ENCODE measurements at regions not wholly inside any gene's neighbourhood (a gene's known extent, or its start where the extent isn't known, plus 50 kb on each side); places are given as distances from the start of the nearest gene placed in this dataset.
"Not testable (repeated sequence)": the region's sequence is repeated elsewhere in the genome, so short reads cannot be mapped to it uniquely, and the experiment has no call there.

GRCh38 chr2:183665425-183665824 is 541.2 kb downstream of the NUP35 start:
- DNase-seq: no peak

DNA sequence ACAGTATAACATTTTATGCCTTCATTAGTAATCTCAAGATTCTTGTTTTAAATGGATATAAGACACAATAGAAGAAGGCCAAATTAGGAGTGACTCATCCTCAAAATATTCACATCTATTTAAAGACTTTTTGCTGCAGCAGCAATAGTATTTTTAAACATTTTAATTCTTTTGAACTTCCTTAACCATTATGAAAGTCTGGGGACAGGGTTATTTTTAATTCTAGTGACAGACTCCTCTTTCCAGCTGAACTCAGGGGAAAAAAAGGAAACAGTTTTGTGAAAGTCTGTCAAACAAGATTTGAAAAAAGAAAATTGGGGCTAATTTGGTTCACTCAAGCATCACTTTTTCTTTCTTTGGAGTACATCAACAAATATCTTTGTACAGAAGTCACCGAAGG is 541.8 kb downstream of the NUP35 start:
- no peak for DNase-seq

- DNase-seq: no peak
These were observed 547.0 kb downstream of the NUP35 start for GRCh38 chr2:183671233-183671632.

GRCh38 chr2:183678908-183679307 is 554.7 kb downstream of the NUP35 start:
- no peak for DNase-seq

DNA sequence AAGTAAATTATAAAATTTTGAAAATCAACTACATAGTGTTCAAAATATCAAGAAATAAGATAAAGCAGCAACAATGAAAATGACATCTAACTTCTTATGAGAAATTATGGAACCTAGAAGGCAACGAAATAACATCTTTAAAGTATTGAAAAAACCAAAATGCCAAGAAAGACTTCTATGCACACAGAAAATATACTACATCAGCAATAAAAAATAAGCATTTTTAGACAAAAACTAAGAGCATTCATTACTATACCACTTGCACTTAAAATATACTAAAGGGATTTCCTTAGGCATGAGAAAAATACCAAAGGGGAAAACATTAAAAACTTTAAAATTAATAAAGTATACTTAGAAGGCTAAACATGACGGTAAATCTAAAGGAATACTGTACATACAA is 556.3 kb downstream of the NUP35 start:
- DNase-seq: no peak

DNA sequence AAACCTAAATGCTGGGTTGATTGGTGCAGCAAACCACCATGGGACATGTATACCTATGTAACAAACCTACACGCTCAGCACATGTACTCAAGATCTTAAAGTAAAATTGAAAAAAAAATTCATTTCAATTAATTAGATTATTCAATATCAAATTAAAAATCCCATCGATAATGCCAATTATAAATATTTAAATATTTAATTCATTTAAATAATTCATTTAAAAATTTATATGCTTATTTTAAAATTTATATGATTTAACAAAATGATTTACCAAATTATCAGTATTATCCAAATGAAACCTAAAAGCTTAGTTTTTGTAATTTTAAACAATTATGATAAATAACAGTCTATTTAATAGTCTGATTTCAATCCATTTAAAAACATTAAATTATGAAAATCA is 560.4 kb downstream of the NUP35 start:
- no peak for DNase-seq

GRCh38 chr2:183696028-183696427 is 571.8 kb downstream of the NUP35 start:
- no peak for DNase-seq

GRCh38 chr2:183709829-183710228 is 585.6 kb downstream of the NUP35 start:
- DNase-seq: no peak

DNA sequence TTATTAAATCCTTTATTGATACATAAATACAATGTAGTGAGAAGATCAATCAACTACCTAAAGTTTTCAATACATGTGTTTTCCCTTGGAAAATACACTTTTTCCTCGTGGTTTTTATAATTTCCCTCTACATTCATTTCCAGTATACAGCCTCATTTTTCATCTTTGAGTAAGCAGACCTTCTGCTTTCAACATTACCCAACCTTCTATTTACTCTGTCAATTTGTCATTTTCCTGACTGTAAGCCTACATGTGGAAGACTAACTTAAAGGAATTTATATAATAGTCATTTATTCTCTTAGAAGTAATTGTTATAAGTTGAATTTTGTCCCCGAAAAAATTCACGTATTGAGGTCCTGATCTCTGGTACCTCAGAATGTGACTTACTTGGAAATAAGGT is 594.0 kb downstream of the NUP35 start:
- no peak for DNase-seq

DNA sequence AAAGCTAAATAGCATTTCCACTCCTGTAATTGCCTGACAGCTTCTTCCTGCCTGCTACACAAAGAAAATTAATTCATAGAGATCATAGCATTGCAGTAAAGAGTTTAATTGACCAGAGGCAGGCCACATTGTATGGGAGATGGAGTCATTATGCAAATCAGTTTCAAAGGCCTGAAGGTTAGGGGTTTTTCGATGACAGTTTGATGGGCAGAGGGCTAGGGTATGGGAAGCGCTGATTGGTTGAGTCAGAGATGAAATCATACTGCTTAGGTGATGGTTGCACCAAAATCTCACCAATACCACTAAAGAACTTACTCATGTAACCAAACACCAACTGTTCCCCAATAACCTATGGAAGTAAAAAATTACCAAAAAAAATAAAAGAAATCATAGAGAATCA is 599.0 kb downstream of the NUP35 start:
- no peak for DNase-seq

- DNase-seq: no peak
These were observed 605.1 kb downstream of the NUP35 start for GRCh38 chr2:183729380-183729779.

GRCh38 chr2:183740241-183740640 is 616.0 kb downstream of the NUP35 start:
- DNase-seq: no peak

- no peak for DNase-seq
These were observed 628.3 kb downstream of the NUP35 start for GRCh38 chr2:183752571-183752970.

DNA sequence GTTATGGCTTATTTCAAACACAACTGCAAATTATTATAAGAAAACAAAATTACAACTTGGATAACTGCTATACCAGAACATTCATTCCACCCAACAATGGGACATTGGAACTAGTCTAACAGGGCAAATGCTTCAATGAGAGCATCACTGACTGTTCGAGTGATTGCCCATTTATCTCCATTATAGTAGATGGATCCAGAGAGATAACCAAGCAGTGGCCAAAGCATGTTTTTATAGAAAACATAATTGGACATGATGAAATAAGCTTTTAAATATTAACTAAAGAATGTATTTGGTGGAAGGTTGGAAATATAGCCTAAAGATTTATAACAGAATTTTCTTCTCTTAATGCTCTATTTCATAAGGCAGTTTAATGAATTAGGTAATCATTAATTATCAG is 634.8 kb downstream of the NUP35 start:
- no peak for DNase-seq

DNA sequence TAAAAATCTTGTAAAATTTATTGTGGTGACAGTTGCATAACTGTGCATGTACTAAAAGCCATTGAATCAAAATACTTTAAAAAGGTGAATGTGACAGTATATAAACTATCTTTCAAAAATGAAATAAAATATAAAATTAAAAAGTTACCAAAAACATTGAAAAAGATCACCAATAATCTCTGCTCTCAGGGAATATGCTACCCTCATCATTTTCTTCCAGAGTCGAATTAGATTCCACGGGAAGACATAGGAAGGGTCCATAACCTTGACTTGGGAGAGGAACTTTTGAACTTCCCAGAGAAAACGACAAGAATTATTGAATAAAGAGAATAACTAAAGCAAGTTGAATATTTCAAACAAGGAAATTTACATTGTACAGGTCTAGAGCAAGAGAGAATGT is 649.5 kb downstream of the NUP35 start:
- DNase-seq: no peak

DNA sequence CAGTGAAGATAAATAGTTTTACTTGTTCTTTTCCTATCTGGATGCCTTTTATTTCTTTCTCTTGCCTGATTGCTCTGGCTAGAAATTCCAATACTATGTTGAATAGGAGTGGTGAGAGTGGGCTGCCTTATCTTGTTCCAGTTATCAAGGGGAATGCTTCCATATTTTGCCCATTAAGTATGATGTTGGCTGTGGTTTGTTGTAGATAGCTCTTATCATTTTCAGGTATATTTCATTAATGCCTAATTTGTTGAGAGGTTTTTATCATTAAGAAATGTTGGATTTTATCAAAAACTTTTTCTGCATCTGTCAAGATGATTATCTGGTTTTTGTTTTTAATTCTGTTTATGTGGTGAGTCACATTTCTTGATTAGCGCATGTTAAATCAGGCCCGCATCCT is 655.8 kb downstream of the NUP35 start:
- DNase-seq: no peak

DNA sequence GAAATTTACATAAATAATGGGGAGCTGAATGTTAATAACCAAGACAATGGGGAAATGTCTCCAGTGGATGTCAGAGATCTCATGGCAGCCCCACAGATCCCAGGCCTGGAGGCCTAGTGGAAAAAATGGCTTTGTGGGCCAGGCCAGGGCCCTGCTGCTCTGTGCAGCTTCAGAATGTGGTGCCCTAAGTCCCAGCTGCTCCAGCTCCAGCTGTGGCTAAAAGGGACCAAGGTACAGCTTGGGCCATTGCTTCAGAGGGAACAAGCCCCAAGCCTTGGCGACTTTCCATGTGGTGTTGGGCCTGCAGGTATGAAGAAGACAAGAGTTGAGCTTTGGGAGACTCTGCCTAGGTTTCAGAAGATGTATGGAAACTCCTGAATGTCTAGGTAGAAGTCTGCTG is 658.2 kb downstream of the NUP35 start:
- DNase-seq: no peak

DNA sequence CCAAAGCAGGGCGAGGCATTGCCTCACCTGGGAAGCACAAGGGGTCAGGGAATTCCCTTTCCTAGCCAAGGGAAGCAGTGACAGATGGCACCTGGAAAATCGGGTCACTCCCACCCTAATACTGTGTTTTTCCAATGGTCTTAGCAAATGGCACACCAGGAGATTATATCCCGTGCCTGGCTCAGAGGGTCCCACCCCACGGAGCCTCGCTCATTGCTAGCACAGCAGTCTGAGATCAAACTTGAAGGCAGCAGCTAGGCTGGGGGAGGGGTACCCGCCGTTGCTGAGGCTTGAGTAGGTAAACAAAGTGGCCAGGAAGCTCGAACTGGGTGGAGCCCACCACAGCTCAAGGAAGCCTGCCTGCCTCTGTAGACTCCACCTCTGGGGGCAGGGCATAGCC is 664.6 kb downstream of the NUP35 start:
- not testable (repeated sequence) for DNase-seq

- not testable (repeated sequence) for DNase-seq
These were observed 668.1 kb downstream of the NUP35 start for GRCh38 chr2:183792165-183792924.

GRCh38 chr2:183798535-183798934 is 674.3 kb downstream of the NUP35 start:
- DNase-seq: no peak

GRCh38 chr2:183799761-183800160 is 675.5 kb downstream of the NUP35 start:
- no peak for DNase-seq

DNA sequence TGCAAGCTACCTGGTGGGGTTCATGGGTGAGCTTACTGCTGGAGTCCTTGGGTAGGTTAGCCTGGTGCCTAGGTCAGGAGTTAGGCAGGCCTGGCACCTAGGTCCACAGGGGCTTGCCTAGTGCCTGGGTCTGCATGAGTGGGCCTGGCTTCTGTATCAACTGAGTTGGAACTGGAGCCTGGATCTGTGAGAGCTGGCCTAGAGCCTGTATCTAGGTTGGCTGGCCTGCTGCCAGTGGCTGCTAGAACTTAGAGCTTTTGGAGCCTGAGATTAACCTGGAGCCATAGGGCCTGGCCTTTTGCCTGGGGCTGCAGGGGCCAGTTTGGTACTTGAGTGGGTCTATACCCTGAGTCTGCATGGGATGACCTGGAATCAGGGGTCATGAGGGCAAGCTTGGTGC is 679.4 kb downstream of the NUP35 start:
- DNase-seq: no peak

GRCh38 chr2:183807870-183808269 is 683.6 kb downstream of the NUP35 start:
- no peak for DNase-seq

DNA sequence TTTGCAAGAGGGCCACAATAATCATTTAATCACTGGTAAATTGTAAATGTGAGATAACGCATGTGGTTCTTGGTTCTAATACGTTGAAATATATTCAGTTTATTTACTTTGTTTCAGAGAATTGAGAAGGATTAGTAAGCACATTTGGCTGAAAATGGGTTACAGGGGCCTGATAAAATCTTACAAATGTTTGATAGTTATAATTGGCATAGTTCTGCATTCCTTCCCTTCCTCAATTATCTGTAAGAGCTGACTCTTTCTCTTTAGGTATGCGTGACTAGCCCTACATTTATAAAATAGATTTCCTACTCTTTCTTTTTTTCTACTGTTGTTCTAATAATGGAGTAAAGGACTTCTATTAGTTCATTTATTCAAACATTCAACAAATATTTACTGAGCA is 685.2 kb downstream of the NUP35 start:
- DNase-seq: no peak

GRCh38 chr2:183811281-183811680 is 687.0 kb downstream of the NUP35 start:
- DNase-seq: no peak
